Nephron progenitor cell (in vitro differentiated cells): ENCODE measurements at regions not wholly inside any gene's neighbourhood (a gene's known extent, or its start where the extent isn't known, plus 50 kb on each side); places are given as distances from the start of the nearest gene placed in this dataset.

Source experiments
- DNase-seq: peaks from one replicate; pipeline ENCODE4 v3.0.0; 2021
- H3K27ac Mint-ChIP-seq: 2 replicates; pipeline ENCODE4 v1.8.0; 2021; ENCODE audit warnings: mild to moderate bottlenecking, moderate library complexity, mixed read lengths
- H3K27me3 Mint-ChIP-seq: 2 replicates; pipeline ENCODE4 v1.8.0; 2021; ENCODE audit warnings: mild to moderate bottlenecking, low read depth, mixed read lengths; ENCODE audit not compliant: poor library complexity
- H3K36me3 Mint-ChIP-seq: 2 replicates; pipeline ENCODE4 v1.8.0; 2021; ENCODE audit warnings: low read depth, mixed read lengths
- H3K4me1 Mint-ChIP-seq: 2 replicates; pipeline ENCODE4 v1.8.0; 2021; ENCODE audit warnings: mixed read lengths
- H3K4me3 Mint-ChIP-seq: 2 replicates; pipeline ENCODE4 v1.8.0; 2021; ENCODE audit warnings: mild to moderate bottlenecking, moderate library complexity, mixed read lengths
- H3K9me3 Mint-ChIP-seq: 2 replicates; pipeline ENCODE4 v1.8.0; 2021; ENCODE audit warnings: mild to moderate bottlenecking, moderate library complexity, mixed read lengths
- CTCF ChIP-seq: fragments of 200-600 bp; sonication (generic); IDR thresholded peaks from 2 replicates; pipeline ENCODE4 v1.5.0; 2021; ENCODE audit warnings: antibody characterized with exemption

GRCh38 chr15:77790481-77790880 lies 157.8 kb upstream of the LINGO1 start:
- Mint-ChIP-seq H3K27me3 (peaks cover 24% of the 10 kb centered on the region), H3K36me3 (no peaks in the 10 kb centered on the region), H3K4me3 (no peak overlapping the region), H3K4me1 (peaks cover 5% of the 10 kb centered on the region), H3K9me3 (no peaks in the 10 kb centered on the region), H3K27ac (no peak overlapping the region)
- DNase-seq: no peak
- no peak for TF ChIP-seq CTCF

GRCh38 chr15:77786956-77787355 lies 154.2 kb upstream of the LINGO1 start:
- H3K36me3 Mint-ChIP-seq: no peaks in the 10 kb centered on the region
- no peak overlapping the region for H3K4me3 Mint-ChIP-seq
- peaks cover 20% of the 10 kb centered on the region for H3K27me3 Mint-ChIP-seq
- DNase-seq: no peak
- H3K4me1 Mint-ChIP-seq: peaks cover 6% of the 10 kb centered on the region
- no peak for TF ChIP-seq CTCF
- no peak overlapping the region for H3K27ac Mint-ChIP-seq
- H3K9me3 Mint-ChIP-seq: no peaks in the 10 kb centered on the region

- Mint-ChIP-seq H3K36me3 (no peaks in the 10 kb centered on the region), H3K4me3 (no peak overlapping the region), H3K27me3 (peaks cover 14% of the 10 kb centered on the region), H3K4me1 (peaks cover 6% of the 10 kb centered on the region), H3K9me3 (no peaks in the 10 kb centered on the region), H3K27ac (no peak overlapping the region)
- no peak for DNase-seq
- TF ChIP-seq CTCF: no peak
Observed at GRCh38 chr15:77786181-77786890, 153.6 kb upstream of the LINGO1 start.

GRCh38 chr15:77784361-77785292 lies 151.9 kb upstream of the LINGO1 start:
- peaks cover 6% of the 10 kb centered on the region for H3K9me3 Mint-ChIP-seq
- peak; percentile 37 for DNase-seq
- H3K27ac Mint-ChIP-seq: no peak overlapping the region

GRCh38 chr15:77783636-77784035 lies 150.9 kb upstream of the LINGO1 start:
- Mint-ChIP-seq H3K27ac (no peak overlapping the region), H3K36me3 (no peaks in the 10 kb centered on the region), H3K9me3 (peaks cover 14% of the 10 kb centered on the region), H3K27me3 (peaks cover 7% of the 10 kb centered on the region), H3K4me3 (no peak overlapping the region), H3K4me1 (peaks cover 6% of the 10 kb centered on the region)
- no peak for DNase-seq
- TF ChIP-seq CTCF: no peak

More at GRCh38 chr15:77784361-77785292, 151.9 kb upstream of the LINGO1 start:
- Mint-ChIP-seq H3K36me3 (no peaks in the 10 kb centered on the region), H3K4me3 (no peak overlapping the region), H3K4me1 (peaks cover 6% of the 10 kb centered on the region), H3K27me3 (peaks cover 10% of the 10 kb centered on the region)
- peak; percentile 38 for TF ChIP-seq CTCF
